ENCODE measurements at regions not wholly inside any gene's neighbourhood (a gene's known extent, or its start where the extent isn't known, plus 50 kb on each side); places are given as distances from the start of the nearest gene placed in this dataset.

GRCh38 chr5:120967366-120967765, 503.3 kb downstream of the PRR16 start:
- Histone ChIP-seq H3K4me2 (replicated peaks; ENCODE audit: low read depth, low read length, poor library complexity, severe bottlenecking) (no peak overlapping the region), H3K4me3 (ENCODE audit: control extremely low read depth in 1 of 5, extremely low read depth in 1 of 5, insufficient read depth in 1 of 5, low read depth in 2 of 5, low read length in 4 of 5) (no peak overlapping the region), H3K9me3 (ENCODE audit: control extremely low read depth in 1 of 3, control insufficient read depth in 2 of 3, insufficient read depth in 1 of 3, low read length in 2 of 3) (peaks cover 0 to 3% (median 0%) of the 10 kb centered on the region in 3 donors), H3K36me3 (replicated peaks in 1 of 2; ENCODE audit: control extremely low read depth in 1 of 2, control insufficient read depth in 1 of 2, extremely low read depth in 1 of 2, insufficient read depth in 2 of 2, low read length in 1 of 2) (no peaks in the 10 kb centered on the region), H3K4me1 (ENCODE audit: control insufficient read depth in 2 of 2, insufficient read depth in 2 of 2, low read length in 2 of 2) (no peaks in the 10 kb centered on the region), H2AFZ (ENCODE audit: insufficient read depth, low read depth, low read length, poor library complexity, severe bottlenecking) (no peak overlapping the region), H3K9ac (ENCODE audit: low read length) (no peak overlapping the region), H3K27me3 (replicated peaks in 1 of 4; ENCODE audit: control extremely low read depth in 1 of 4, control insufficient read depth in 3 of 4, insufficient read depth in 4 of 4, low read length in 3 of 4) (no peaks in the 10 kb centered on the region), H3K79me2 (ENCODE audit: control insufficient read depth, insufficient read depth, low read length) (no peaks in the 10 kb centered on the region), H4K20me1 (ENCODE audit: control insufficient read depth, insufficient read depth, low read length, poor library complexity, severe bottlenecking) (no peaks in the 10 kb centered on the region), H3K27ac (ENCODE audit: low read length in 2 of 2) (no peak overlapping the region)
- Mint-ChIP-seq H3K4me1 (no peaks in the 10 kb centered on the region), H3K9me3 (ENCODE audit: insufficient read depth) (no peaks in the 10 kb centered on the region), H3K4me3 (no peak overlapping the region), H3K27me3 (no peaks in the 10 kb centered on the region), H3K27ac (no peak overlapping the region)
- ChIA-PET CTCF (no interaction called here), POLR2A (no interaction called here)
- TF ChIP-seq EZH2 (IDR thresholded peaks at IDR 0.05; ENCODE audit: borderline replicate concordance, insufficient read depth, low read depth, low read length, poor library complexity, severe bottlenecking) (no peak), CTCF (IDR thresholded peaks at IDR 0.05) (no peak)
- DNase-seq (no peak), ATAC-seq (ENCODE audit: low read depth) (no peak)
- intact Hi-C loops (cut with micrococcal nuclease): no loop called here

- no peaks in the 10 kb centered on the region for H3K4me1 ChIP-seq (ENCODE audit: control insufficient read depth in 2 of 2, insufficient read depth in 2 of 2, low read length in 2 of 2)
- no peak overlapping the region for H2AFZ ChIP-seq (ENCODE audit: insufficient read depth, low read depth, low read length, poor library complexity, severe bottlenecking)
- no peak for ATAC-seq (ENCODE audit: low read depth)
- Mint-ChIP-seq H3K27me3 (no peaks in the 10 kb centered on the region), H3K9me3 (ENCODE audit: insufficient read depth) (no peaks in the 10 kb centered on the region), H3K4me3 (no peak overlapping the region), H3K27ac (no peak overlapping the region), H3K4me1 (no peaks in the 10 kb centered on the region)
- no peak overlapping the region for H3K27ac ChIP-seq (ENCODE audit: low read length in 2 of 2)
- WGBS (ENCODE audit: insufficient coverage): 78% methylated on average over 2 of the region's 2 CpGs
- DNase-seq: no peak
- H3K9me3 ChIP-seq (ENCODE audit: control extremely low read depth in 1 of 3, control insufficient read depth in 2 of 3, insufficient read depth in 1 of 3, low read length in 2 of 3): peaks cover 0 to 3% (median 0%) of the 10 kb centered on the region in 3 donors
- ChIA-PET CTCF (no interaction called here), POLR2A (no interaction called here)
- H3K79me2 ChIP-seq (ENCODE audit: control insufficient read depth, insufficient read depth, low read length): no peaks in the 10 kb centered on the region
- H4K20me1 ChIP-seq (ENCODE audit: control insufficient read depth, insufficient read depth, low read length, poor library complexity, severe bottlenecking): no peaks in the 10 kb centered on the region
- no peak for TF ChIP-seq CTCF (IDR thresholded peaks at IDR 0.05)
- TF ChIP-seq EZH2 (IDR thresholded peaks at IDR 0.05; ENCODE audit: borderline replicate concordance, insufficient read depth, low read depth, low read length, poor library complexity, severe bottlenecking): no peak
- H3K36me3 ChIP-seq (replicated peaks in 1 of 2; ENCODE audit: control extremely low read depth in 1 of 2, control insufficient read depth in 1 of 2, extremely low read depth in 1 of 2, insufficient read depth in 2 of 2, low read length in 1 of 2): no peaks in the 10 kb centered on the region
- intact Hi-C loops (cut with micrococcal nuclease): no loop called here
- H3K27me3 ChIP-seq (replicated peaks in 1 of 4; ENCODE audit: control extremely low read depth in 1 of 4, control insufficient read depth in 3 of 4, insufficient read depth in 4 of 4, low read length in 3 of 4): no peaks in the 10 kb centered on the region
- H3K4me3 ChIP-seq (ENCODE audit: control extremely low read depth in 1 of 5, extremely low read depth in 1 of 5, insufficient read depth in 1 of 5, low read depth in 2 of 5, low read length in 4 of 5): no peak overlapping the region
- H3K4me2 ChIP-seq (replicated peaks; ENCODE audit: low read depth, low read length, poor library complexity, severe bottlenecking): no peak overlapping the region
- no peak overlapping the region for H3K9ac ChIP-seq (ENCODE audit: low read length)
Measured at GRCh38 chr5:120974690-120975089, 510.6 kb downstream of the PRR16 start.

Data from B cell (primary cell).